Type B pancreatic cell (in vitro differentiated cells): ENCODE measurements at regions not wholly inside any gene's neighbourhood (a gene's known extent, or its start where the extent isn't known, plus 50 kb on each side); places are given as distances from the start of the nearest gene placed in this dataset.

Experiments
- DNase-seq: peaks from one replicate; pipeline ENCODE4 v3.0.0; 2021; ENCODE audit warnings: mixed read lengths; ENCODE audit not compliant: unreplicated experiment; ENCODE audit errors: extremely low spot score
- H3K27ac Mint-ChIP-seq: 2 replicates; pipeline ENCODE4 v1.8.0; 2021; ENCODE audit warnings: mild to moderate bottlenecking, mixed read lengths
- H3K27me3 Mint-ChIP-seq: 2 replicates; pipeline ENCODE4 v1.8.0; 2021; ENCODE audit warnings: mixed read lengths
- H3K36me3 Mint-ChIP-seq: 2 replicates; pipeline ENCODE4 v1.8.0; 2021; ENCODE audit warnings: mixed read lengths
- H3K4me1 Mint-ChIP-seq: one replicate; pipeline ENCODE4 v1.8.0; 2021; ENCODE audit warnings: mixed read lengths; ENCODE audit not compliant: unreplicated experiment
- H3K4me3 Mint-ChIP-seq: 2 replicates; pipeline ENCODE4 v1.8.0; 2021; ENCODE audit warnings: mild to moderate bottlenecking, mixed read lengths
- H3K9me3 Mint-ChIP-seq: 2 replicates; pipeline ENCODE4 v1.8.0; 2021; ENCODE audit warnings: mixed read lengths
- TF ChIP-seq, protein P1 (sequence below): fragments of 200-600 bp; sonication (generic); conservative IDR thresholded peaks from 2 replicates; pipeline ENCODE4 v1.5.0; 2021; ENCODE audit warnings: antibody characterized with exemption, mild to moderate bottlenecking

DNA sequence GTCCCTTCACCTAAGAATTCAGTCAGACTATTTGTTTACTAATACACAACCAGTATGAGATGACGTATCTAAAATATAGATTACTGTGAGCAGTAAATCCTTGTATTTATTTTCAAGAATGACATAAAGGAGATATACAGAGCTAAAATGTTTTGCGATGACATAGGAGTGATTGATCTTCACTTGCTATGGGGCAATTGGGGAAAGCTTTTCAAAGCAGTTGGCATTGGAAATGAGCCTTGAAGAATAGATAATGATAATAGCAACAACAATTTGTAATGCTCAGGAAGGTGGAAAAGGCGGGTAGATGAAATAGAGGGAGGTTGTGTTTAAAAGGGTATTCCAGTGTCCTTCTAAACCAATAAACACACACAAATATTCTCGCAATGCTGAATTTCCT, 623.7 kb downstream of the CDH8 start:
- peaks cover 14% of the 10 kb centered on the region for H3K27me3 Mint-ChIP-seq
- TF ChIP-seq, protein P1, sequence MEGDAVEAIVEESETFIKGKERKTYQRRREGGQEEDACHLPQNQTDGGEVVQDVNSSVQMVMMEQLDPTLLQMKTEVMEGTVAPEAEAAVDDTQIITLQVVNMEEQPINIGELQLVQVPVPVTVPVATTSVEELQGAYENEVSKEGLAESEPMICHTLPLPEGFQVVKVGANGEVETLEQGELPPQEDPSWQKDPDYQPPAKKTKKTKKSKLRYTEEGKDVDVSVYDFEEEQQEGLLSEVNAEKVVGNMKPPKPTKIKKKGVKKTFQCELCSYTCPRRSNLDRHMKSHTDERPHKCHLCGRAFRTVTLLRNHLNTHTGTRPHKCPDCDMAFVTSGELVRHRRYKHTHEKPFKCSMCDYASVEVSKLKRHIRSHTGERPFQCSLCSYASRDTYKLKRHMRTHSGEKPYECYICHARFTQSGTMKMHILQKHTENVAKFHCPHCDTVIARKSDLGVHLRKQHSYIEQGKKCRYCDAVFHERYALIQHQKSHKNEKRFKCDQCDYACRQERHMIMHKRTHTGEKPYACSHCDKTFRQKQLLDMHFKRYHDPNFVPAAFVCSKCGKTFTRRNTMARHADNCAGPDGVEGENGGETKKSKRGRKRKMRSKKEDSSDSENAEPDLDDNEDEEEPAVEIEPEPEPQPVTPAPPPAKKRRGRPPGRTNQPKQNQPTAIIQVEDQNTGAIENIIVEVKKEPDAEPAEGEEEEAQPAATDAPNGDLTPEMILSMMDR = no peak
- no peaks in the 10 kb centered on the region for H3K36me3 Mint-ChIP-seq
- no peak overlapping the region for H3K27ac Mint-ChIP-seq
- no peaks in the 10 kb centered on the region for H3K4me1 Mint-ChIP-seq
- H3K9me3 Mint-ChIP-seq = no peaks in the 10 kb centered on the region
- H3K4me3 Mint-ChIP-seq = no peak overlapping the region
- no peak for DNase-seq

DNA sequence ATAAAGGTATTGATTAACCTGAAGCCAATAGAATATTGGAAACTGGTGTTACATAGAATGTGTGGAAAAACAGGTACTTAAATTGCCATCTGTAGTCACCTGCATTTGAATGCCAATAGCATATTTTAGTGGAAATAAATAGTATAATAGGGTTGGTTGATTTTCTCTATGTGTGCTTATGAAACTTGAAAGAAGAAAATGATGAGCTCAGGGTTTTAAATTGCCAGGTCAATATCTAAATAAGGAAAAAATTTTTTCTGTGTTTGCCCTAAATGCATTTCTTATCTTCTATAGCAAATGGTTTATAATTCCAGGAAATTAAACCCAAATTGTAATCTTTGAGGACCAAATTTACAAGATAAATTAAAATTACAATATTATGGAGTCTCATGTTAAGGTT, 626.6 kb downstream of the CDH8 start:
- H3K4me1 Mint-ChIP-seq = no peaks in the 10 kb centered on the region
- H3K27me3 Mint-ChIP-seq = peaks cover 13% of the 10 kb centered on the region
- H3K27ac Mint-ChIP-seq = no peak overlapping the region
- H3K4me3 Mint-ChIP-seq = no peak overlapping the region
- no peaks in the 10 kb centered on the region for H3K9me3 Mint-ChIP-seq
- TF ChIP-seq, protein P1 = no peak
- no peaks in the 10 kb centered on the region for H3K36me3 Mint-ChIP-seq
- DNase-seq = no peak

DNA sequence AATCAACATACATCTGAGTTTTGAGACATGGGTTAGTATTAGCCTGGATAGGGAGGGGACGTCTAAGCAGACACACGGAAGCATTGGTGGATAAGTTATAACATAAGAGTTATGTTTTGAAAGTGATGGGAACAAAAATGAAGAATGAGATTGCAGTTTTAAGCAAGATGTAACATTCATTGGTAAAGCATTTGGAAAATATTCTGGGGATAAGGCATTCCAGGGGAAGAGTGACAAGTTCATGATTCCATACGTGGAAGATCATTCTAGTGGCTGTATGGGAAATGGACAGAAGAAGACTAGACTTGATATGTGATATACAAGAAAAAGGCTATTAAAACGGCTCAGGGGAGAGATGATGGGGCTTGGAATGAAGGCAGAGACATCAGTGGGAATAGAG, 632.9 kb downstream of the CDH8 start:
- H3K4me3 Mint-ChIP-seq = no peak overlapping the region
- TF ChIP-seq, protein P1 = no peak
- H3K27ac Mint-ChIP-seq = no peak overlapping the region
- H3K36me3 Mint-ChIP-seq = no peaks in the 10 kb centered on the region
- DNase-seq = no peak
- H3K9me3 Mint-ChIP-seq = no peaks in the 10 kb centered on the region
- H3K4me1 Mint-ChIP-seq = no peaks in the 10 kb centered on the region
- peaks cover 16% of the 10 kb centered on the region for H3K27me3 Mint-ChIP-seq

DNA sequence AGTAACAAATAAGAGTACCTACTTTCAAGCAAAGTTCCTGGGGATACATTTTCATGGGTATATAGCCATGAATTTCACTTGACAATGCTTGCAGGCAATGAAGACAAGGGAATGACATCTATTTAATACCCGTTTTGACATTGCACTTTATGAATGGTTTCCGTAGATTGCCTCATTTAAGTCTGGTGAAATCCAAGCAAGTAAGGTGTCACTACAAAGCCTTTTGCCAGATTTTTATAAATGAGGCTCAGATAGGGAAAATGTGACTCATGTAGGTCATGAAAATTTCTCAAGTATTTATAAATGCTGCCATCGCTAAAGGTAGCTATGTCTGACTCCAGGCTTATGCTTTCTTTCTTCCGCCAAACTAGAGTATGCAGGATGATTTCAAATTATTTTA, 644.3 kb downstream of the CDH8 start:
- no peak for DNase-seq
- Mint-ChIP-seq H3K27ac (no peak overlapping the region), H3K4me3 (no peak overlapping the region), H3K4me1 (no peaks in the 10 kb centered on the region), H3K9me3 (no peaks in the 10 kb centered on the region), H3K27me3 (peaks cover 53% of the 10 kb centered on the region), H3K36me3 (no peaks in the 10 kb centered on the region)
- TF ChIP-seq, protein P1 = no peak

DNA sequence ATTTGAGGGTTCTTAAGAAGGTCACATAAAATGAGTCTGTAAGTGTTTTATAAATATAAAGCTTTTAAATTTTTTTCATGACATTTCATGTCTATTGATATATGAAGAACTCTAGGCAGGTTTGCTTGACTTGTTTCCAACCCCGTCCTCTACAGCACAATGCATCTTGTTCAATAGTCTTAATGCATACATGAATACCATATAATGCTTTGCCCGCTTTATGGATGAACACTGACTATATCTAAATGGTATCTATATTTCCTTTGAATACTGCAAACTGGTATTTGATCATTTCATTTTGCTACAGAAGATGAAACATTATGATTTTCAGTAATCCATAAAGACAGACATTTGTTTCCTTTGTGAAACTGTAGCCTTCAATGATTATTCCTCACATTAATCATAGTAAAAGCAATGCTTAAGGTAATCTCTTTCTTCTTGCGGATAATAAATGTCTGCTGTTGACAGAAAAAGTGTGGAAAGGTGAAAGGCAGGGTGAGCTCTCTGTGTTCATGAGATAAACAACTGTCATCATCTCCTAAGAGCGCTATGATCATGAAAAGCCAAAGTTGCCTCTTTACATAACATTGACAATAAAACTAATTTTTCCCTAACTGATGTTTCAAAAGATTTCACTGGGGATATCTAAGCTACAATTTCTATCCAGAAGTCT, 645.1 kb downstream of the CDH8 start:
- Mint-ChIP-seq H3K36me3 (no peaks in the 10 kb centered on the region), H3K27me3 (peaks cover 56% of the 10 kb centered on the region), H3K4me1 (no peaks in the 10 kb centered on the region), H3K4me3 (no peak overlapping the region), H3K27ac (no peak overlapping the region), H3K9me3 (no peaks in the 10 kb centered on the region)
- TF ChIP-seq, protein P1 = no peak
- DNase-seq = no peak
